Erythroblast (primary cell): ENCODE measurements at regions not wholly inside any gene's neighbourhood (a gene's known extent, or its start where the extent isn't known, plus 50 kb on each side); places are given as distances from the start of the nearest gene placed in this dataset.

Experiments used
- GATA1 ChIP-seq: IDR thresholded peaks from 2 replicates; pipeline ENCODE4 v1.6.1; 2011; ENCODE audit warnings: low read depth, mild to moderate bottlenecking, control low read depth, low read length, moderate library complexity
- POLR2A ChIP-seq: IDR thresholded peaks from 2 replicates; pipeline ENCODE4 v1.6.1; 2011; ENCODE audit warnings: mild to moderate bottlenecking, low read length

DNA sequence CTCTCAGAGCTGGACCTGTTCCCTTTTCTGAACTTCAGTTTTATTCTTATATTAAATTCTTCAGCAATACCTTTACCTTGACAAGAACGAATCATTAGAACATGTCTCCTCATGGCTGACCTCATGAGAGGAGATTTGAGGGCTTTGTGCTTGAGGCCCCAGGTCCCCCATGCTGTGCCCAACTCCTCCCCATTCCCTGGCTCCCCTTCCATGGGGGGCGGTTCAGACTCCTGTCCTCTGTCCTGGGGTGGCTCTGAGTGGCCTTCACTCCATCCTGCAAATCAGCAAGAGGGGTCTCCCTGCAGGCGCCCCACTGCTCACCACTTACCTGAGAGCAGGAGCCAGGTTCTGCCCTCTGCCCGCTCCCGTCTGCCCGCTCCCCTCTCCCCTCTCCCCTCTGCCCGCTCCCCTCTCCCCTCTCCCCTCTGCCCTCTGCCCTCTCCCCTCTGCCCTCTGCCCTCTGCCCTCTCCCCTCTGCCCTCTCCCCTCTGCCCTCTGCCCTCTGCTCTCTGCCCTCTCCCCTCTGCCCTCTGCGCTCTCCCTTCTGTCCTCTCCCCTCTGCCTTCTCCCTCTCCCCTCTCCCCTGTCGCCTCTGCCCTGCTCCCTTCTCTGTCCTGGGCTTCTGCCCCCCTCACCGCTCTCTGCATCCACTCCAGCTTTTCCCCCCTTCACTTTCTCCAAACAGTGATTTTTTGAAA lies 98.7 kb upstream of the ALKAL2 start:
- TF ChIP-seq POLR2A (no peak), GATA1 (no peak)
